Breast epithelium (tissue), 4 donors: ENCODE measurements at regions not wholly inside any gene's neighbourhood (a gene's known extent, or its start where the extent isn't known, plus 50 kb on each side); places are given as distances from the start of the nearest gene placed in this dataset.

Experiments used
- DNase-seq, 2 donors: peaks; one replicate each; pipeline ENCODE4 v3.0.0-alpha.2; 2019; ENCODE audit warnings: low spot score in 2 of 2
- H3K27ac ChIP-seq, 2 donors: fragments of 200-600 bp; sonication (generic) in 1 of 2; one replicate each; pipeline ENCODE4 v1.5.1; 2016 to 2019; ENCODE audit warnings: mild to moderate bottlenecking in 1 of 2
- H3K27me3 ChIP-seq, 2 donors: fragments of 200-600 bp; sonication (generic) in 1 of 2; one replicate each; pipeline versions ENCODE4 v1.5.1 to v1.6.0; 2017 to 2019; ENCODE audit warnings: control low read depth in 1 of 2, mild to moderate bottlenecking in 1 of 2
- H3K36me3 ChIP-seq: fragments of 200-600 bp; one replicate; pipeline ENCODE4 v1.5.1; 2019
- H3K4me1 ChIP-seq, 2 donors: fragments of 200-600 bp; sonication (generic); one replicate each; pipeline ENCODE4 v1.5.1; 2016 to 2019; ENCODE audit warnings: control low read depth in 1 of 2
- H3K4me3 ChIP-seq, 3 donors: fragments of 200-600 bp; sonication (generic); 1 replicate in 2 of 3; 2 replicates in 1 of 3; pipeline ENCODE4 v1.5.1; 2016 to 2019; ENCODE audit warnings: mild to moderate bottlenecking in 3 of 3, moderate library complexity in 2 of 3
- H3K9me3 ChIP-seq, 2 donors: fragments of 200-600 bp; sonication (generic) in 1 of 2; one replicate each; pipeline ENCODE4 v1.5.1; 2016 to 2019; ENCODE audit warnings: control low read depth in 1 of 2
- POLR2A ChIP-seq: fragments of 450-650 bp; IDR thresholded peaks from one replicate; pipeline ENCODE4 v1.6.1; 2016; ENCODE audit warnings: antibody characterized with exemption, mild to moderate bottlenecking, moderate library complexity
- POLR2AphosphoS5 ChIP-seq, 3 donors: sonication (generic); formaldehyde crosslinking; IDR thresholded peaks; one replicate each; pipeline ENCODE4 v1.6.1; 2017; ENCODE audit warnings: antibody characterized with exemption in 3 of 3
- intact Hi-C: fragments of 100-400 bp; cut with DNase I; formaldehyde crosslinking; loops from one replicate; pipeline ENCODE4 v1.15.1; 2023; ENCODE audit warnings: low total_unique reads
- TF ChIP-seq, protein P1 (sequence below), 3 donors: fragments of 450-650 bp; IDR thresholded peaks; one replicate each; pipeline ENCODE4 v1.5.1; 2016 to 2017; ENCODE audit warnings: antibody characterized with exemption in 3 of 3, mild to moderate bottlenecking in 3 of 3, moderate library complexity in 3 of 3

DNA sequence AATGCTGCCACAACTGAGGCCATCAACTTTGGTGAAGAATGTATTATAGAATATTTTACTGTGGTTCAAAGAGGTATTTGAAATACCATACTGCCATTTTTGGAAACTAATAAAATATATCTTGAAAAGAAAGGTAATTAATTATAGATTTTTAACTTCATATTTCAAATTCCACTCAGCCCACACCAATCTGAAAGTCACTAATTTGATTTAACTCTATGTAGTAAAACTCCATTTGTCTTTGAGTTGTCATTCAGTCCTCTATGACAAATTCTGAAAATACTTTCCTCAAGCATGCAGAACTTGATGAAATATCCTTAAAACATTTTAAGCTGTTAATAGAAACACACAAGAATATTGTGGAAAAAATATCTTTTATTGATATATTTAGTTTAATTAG, 1196.7 kb upstream of the CITED2 start:
- no peaks in the 10 kb centered on the region for H3K4me1 ChIP-seq
- H3K27ac ChIP-seq = no peak overlapping the region
- no peak for TF ChIP-seq POLR2A
- TF ChIP-seq, protein P1, sequence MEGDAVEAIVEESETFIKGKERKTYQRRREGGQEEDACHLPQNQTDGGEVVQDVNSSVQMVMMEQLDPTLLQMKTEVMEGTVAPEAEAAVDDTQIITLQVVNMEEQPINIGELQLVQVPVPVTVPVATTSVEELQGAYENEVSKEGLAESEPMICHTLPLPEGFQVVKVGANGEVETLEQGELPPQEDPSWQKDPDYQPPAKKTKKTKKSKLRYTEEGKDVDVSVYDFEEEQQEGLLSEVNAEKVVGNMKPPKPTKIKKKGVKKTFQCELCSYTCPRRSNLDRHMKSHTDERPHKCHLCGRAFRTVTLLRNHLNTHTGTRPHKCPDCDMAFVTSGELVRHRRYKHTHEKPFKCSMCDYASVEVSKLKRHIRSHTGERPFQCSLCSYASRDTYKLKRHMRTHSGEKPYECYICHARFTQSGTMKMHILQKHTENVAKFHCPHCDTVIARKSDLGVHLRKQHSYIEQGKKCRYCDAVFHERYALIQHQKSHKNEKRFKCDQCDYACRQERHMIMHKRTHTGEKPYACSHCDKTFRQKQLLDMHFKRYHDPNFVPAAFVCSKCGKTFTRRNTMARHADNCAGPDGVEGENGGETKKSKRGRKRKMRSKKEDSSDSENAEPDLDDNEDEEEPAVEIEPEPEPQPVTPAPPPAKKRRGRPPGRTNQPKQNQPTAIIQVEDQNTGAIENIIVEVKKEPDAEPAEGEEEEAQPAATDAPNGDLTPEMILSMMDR (IDR thresholded peaks at IDR 0.05) = no peak
- no peak for TF ChIP-seq POLR2AphosphoS5 (IDR thresholded peaks at IDR 0.05)
- H3K36me3 ChIP-seq = no peaks in the 10 kb centered on the region
- H3K27me3 ChIP-seq = no peaks in the 10 kb centered on the region
- no peak overlapping the region for H3K4me3 ChIP-seq
- H3K9me3 ChIP-seq = no peaks in the 10 kb centered on the region
- DNase-seq = no peak
- intact Hi-C loops = loop anchor here (5.0 kb wide), 1 partner anchor 1434 kb away; the partner anchor contains the start of gene HECA

DNA sequence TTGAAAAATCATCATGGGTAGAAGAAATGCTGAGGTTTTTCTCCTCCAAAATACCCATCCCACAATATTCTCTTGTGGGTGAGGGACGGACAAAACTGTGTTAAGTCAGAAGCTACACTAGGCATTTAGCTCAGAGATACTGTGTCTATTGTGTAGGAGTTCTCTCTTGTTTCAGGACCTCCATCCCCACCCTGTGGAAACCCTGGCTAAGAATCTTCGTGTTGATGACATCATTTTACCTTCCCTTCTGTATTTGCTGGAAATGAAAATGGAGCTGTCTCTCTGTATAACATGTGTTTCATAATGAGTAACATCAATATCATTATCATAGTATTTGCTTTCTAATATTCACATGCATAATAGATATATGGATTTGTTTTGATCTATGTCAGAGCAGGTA, 1193.0 kb upstream of the CITED2 start:
- no peak for DNase-seq
- intact Hi-C loops = no loop called here
- H3K27me3 ChIP-seq = no peaks in the 10 kb centered on the region
- peak overlapping the region; percentile 3 to 35 for H3K27ac ChIP-seq
- no peak for TF ChIP-seq POLR2AphosphoS5 (IDR thresholded peaks at IDR 0.05)
- no peak for TF ChIP-seq POLR2A
- TF ChIP-seq, protein P1 (IDR thresholded peaks at IDR 0.05) = no peak
- H3K9me3 ChIP-seq = no peaks in the 10 kb centered on the region
- H3K4me1 ChIP-seq = no peaks in the 10 kb centered on the region
- H3K4me3 ChIP-seq = no peak overlapping the region
- no peaks in the 10 kb centered on the region for H3K36me3 ChIP-seq

GRCh38 chr6:140566781-140567277, 1192.4 kb upstream of the CITED2 start:
- Histone ChIP-seq H3K27me3 (no peaks in the 10 kb centered on the region), H3K4me3 (no peak overlapping the region), H3K36me3 (no peaks in the 10 kb centered on the region), H3K4me1 (no peaks in the 10 kb centered on the region), H3K27ac (peak overlapping the region in 1 of 2 donors; percentile 35), H3K9me3 (no peaks in the 10 kb centered on the region)
- intact Hi-C loops = no loop called here
- no peak for TF ChIP-seq POLR2A
- TF ChIP-seq, protein P1 (IDR thresholded peaks at IDR 0.05) = no peak
- TF ChIP-seq POLR2AphosphoS5 (IDR thresholded peaks at IDR 0.05) = no peak
- DNase-seq = no peak

DNA sequence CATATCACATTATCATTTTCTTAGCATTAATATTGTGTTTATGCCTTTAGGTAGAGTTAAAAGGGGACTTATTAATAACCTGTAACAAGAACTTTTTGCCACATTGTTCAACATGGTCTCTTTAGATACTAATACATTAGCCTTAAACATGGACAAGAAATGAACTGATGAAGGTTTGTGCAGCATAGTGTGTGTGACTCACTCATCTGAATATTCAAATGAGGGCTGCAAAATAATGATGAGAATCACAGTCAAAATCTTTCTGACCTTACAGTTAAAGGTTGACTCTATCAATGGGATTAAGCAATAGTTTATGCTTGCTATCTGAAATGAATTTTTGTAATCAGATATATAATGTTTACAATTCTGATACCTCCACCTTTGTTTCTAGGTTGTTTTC, 1189.3 kb upstream of the CITED2 start:
- TF ChIP-seq, protein P1 (IDR thresholded peaks at IDR 0.05) = no peak
- TF ChIP-seq POLR2AphosphoS5 (IDR thresholded peaks at IDR 0.05) (no peak), POLR2A (no peak)
- intact Hi-C loops = no loop called here
- Histone ChIP-seq H3K4me3 (no peak overlapping the region), H3K36me3 (no peaks in the 10 kb centered on the region), H3K9me3 (no peaks in the 10 kb centered on the region), H3K27me3 (no peaks in the 10 kb centered on the region), H3K4me1 (no peaks in the 10 kb centered on the region), H3K27ac (no peak overlapping the region)
- no peak for DNase-seq

DNA sequence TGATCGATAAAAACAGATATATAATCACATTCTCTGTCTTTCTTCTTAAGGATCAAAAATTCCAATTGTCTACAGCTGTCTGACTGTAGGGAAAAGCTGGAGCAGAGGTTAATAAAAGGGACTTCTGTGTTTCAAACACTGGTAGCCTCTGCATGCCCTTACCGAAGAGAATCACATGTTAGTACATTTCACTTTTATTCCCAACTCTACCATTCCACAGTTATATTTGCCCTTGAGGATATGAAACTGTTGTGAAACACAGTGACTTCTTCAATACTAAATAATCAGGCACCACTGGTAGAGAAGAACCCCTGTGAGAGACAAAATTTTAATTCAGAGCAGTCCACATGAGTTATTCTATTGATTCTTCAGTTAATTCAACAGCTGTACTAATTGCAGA, 1187.3 kb upstream of the CITED2 start:
- H3K4me3 ChIP-seq = no peak overlapping the region

More for the DNA sequence above, 1187.3 kb upstream of the CITED2 start:
- Histone ChIP-seq H3K27ac (no peak overlapping the region), H3K9me3 (no peaks in the 10 kb centered on the region), H3K4me1 (no peaks in the 10 kb centered on the region), H3K36me3 (no peaks in the 10 kb centered on the region), H3K27me3 (no peaks in the 10 kb centered on the region)
- TF ChIP-seq POLR2A = no peak
- TF ChIP-seq POLR2AphosphoS5 (IDR thresholded peaks at IDR 0.05) = no peak
- TF ChIP-seq, protein P1 (IDR thresholded peaks at IDR 0.05) = no peak
- intact Hi-C loops = no loop called here
- DNase-seq = no peak
